Neural cell (in vitro differentiated cells): ENCODE measurements at regions not wholly inside any gene's neighbourhood (a gene's known extent, or its start where the extent isn't known, plus 50 kb on each side); places are given as distances from the start of the nearest gene placed in this dataset.
"Not testable (repeated sequence)": the region's sequence is repeated elsewhere in the genome, so short reads cannot be mapped to it uniquely, and the experiment has no call there.

Experiments
- H2AFZ ChIP-seq: fragments of 200-600, 300-800 bp; sonication (generic), shearing (Covaris generic); 2 replicates; pipeline ENCODE4 v1.6.0; 2014; ENCODE audit warnings: low read depth, mild to moderate bottlenecking, antibody characterized with exemption, low read length, moderate library complexity
- H3F3A ChIP-seq: fragments of 200-600 bp; shearing (Covaris generic); 2 replicates; pipeline ENCODE4 v1.6.1; 2016; ENCODE audit warnings: mild to moderate bottlenecking, moderate library complexity, mixed read lengths, antibody characterized with exemption, low read length; ENCODE audit not compliant: insufficient read depth, poor library complexity, severe bottlenecking
- H3K27ac ChIP-seq: fragments of 200-600, 300-800 bp; sonication (generic), shearing (Covaris generic); 2 replicates; pipeline ENCODE4 v1.5.1; 2014; ENCODE audit warnings: mild to moderate bottlenecking, low read length, moderate library complexity
- H3K27me3 ChIP-seq: fragments of 300-800, 200-600 bp; sonication (generic), shearing (Covaris generic); 2 replicates; pipeline ENCODE4 v1.6.0; 2014; ENCODE audit warnings: mild to moderate bottlenecking, low read depth, low read length, moderate library complexity; ENCODE audit not compliant: insufficient read depth
- H3K36me3 ChIP-seq: fragments of 300-800, 200-600 bp; sonication (generic), shearing (Covaris generic); 2 replicates; pipeline ENCODE4 v1.5.1; 2014; ENCODE audit warnings: mild to moderate bottlenecking, antibody characterized with exemption, low read length, moderate library complexity; ENCODE audit not compliant: insufficient read depth
- H3K4me2 ChIP-seq: fragments of 300-800, 200-600 bp; sonication (generic), shearing (Covaris generic); 2 replicates; pipeline ENCODE4 v1.6.0; 2014; ENCODE audit warnings: mild to moderate bottlenecking, low read length
- H3K4me3 ChIP-seq: fragments of 300-800, 200-600 bp; sonication (generic), shearing (Covaris generic); 2 replicates; pipeline ENCODE4 v1.5.1; 2014; ENCODE audit warnings: mild to moderate bottlenecking, low read length, moderate library complexity
- H3K79me2 ChIP-seq: fragments of 200-600 bp; shearing (Covaris generic); replicated peaks from 2 replicates; pipeline ENCODE4 v1.6.0; 2014; ENCODE audit warnings: mild to moderate bottlenecking, low read length, moderate library complexity; ENCODE audit not compliant: insufficient read depth
- H3K9ac ChIP-seq: fragments of 300-800, 200-600 bp; sonication (generic), shearing (Covaris generic); 2 replicates; pipeline ENCODE4 v1.6.1; 2016; ENCODE audit warnings: mild to moderate bottlenecking, low read length, mixed read lengths
- H3K9me2 ChIP-seq: fragments of 200-600 bp; shearing (Covaris generic); 2 replicates; pipeline ENCODE4 v1.6.1; 2016; ENCODE audit warnings: mild to moderate bottlenecking, low read length, mixed read lengths; ENCODE audit not compliant: insufficient read depth
- H3K9me3 ChIP-seq: fragments of 200-600, 300-800 bp; sonication (generic), shearing (Covaris generic); 2 replicates; pipeline ENCODE4 v1.6.1; 2016; ENCODE audit warnings: mild to moderate bottlenecking, mixed run types, low read length, moderate library complexity, mixed read lengths
- H4K20me1 ChIP-seq: fragments of 200-600 bp; shearing (Covaris generic); 2 replicates; pipeline ENCODE4 v1.6.1; 2016; ENCODE audit warnings: mild to moderate bottlenecking, mixed run types; ENCODE audit not compliant: insufficient read depth
- CTCF ChIP-seq: fragments of 450-650 bp; IDR thresholded peaks from 2 replicates; pipeline ENCODE4 v1.5.1; 2014; ENCODE audit warnings: antibody characterized with exemption, mild to moderate bottlenecking, moderate library complexity; ENCODE audit not compliant: poor library complexity, severe bottlenecking
- EP300 ChIP-seq: fragments of 450-650 bp; conservative IDR thresholded peaks from 2 replicates; pipeline ENCODE4 v1.6.1; 2014; ENCODE audit warnings: antibody characterized with exemption, mild to moderate bottlenecking, moderate library complexity; ENCODE audit not compliant: poor library complexity, severe bottlenecking
- EZH2 ChIP-seq: fragments of 200-600, 300-800 bp; shearing (Covaris generic), sonication (generic); IDR thresholded peaks from 2 replicates; pipeline ENCODE4 v1.6.1; 2014; ENCODE audit warnings: antibody characterized with exemption, low read length, borderline replicate concordance, mild to moderate bottlenecking; ENCODE audit not compliant: insufficient read depth, poor library complexity, severe bottlenecking
- MXI1 ChIP-seq: fragments of 450-650 bp; conservative IDR thresholded peaks from 2 replicates; pipeline ENCODE4 v1.6.1; 2014; ENCODE audit warnings: antibody characterized with exemption, mild to moderate bottlenecking; ENCODE audit not compliant: poor library complexity, severe bottlenecking
- POLR2AphosphoS5 ChIP-seq: IDR thresholded peaks from 2 replicates; pipeline ENCODE4 v1.6.1; 2012
- RAD21 ChIP-seq: fragments of 450-650 bp; conservative IDR thresholded peaks from 2 replicates; pipeline ENCODE4 v1.6.1; 2014; ENCODE audit warnings: antibody characterized with exemption, mild to moderate bottlenecking, moderate library complexity
- REST ChIP-seq: IDR thresholded peaks from 2 replicates; pipeline ENCODE4 v1.6.1; 2012; ENCODE audit warnings: borderline replicate concordance
- SMC3 ChIP-seq: fragments of 450-650 bp; conservative IDR thresholded peaks from 2 replicates; pipeline ENCODE4 v1.6.1; 2014; ENCODE audit warnings: antibody characterized with exemption, mild to moderate bottlenecking, moderate library complexity; ENCODE audit not compliant: poor library complexity
- TAF1 ChIP-seq: IDR thresholded peaks from 2 replicates; pipeline ENCODE4 v1.6.1; 2012; ENCODE audit warnings: low read depth

DNA sequence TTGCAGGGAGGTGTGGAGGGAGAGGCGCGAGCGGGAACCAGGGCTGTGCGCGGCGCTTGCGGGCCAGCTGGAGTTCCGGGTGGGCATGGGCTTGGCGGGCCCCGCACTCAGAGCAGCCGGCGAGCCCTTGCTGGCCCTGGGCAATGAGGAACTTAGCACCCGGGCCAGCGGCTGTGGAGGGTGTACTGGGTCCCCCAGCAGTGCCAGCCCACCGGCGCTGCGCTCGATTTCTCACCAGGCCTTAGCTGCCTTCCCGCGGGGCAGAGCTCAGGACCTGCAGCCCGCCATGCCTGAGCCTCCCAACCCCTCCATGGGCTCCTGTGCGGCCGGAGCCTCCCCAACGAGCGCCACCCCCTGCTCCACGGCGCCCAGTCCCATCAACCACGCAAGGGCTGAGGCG is 243.2 kb downstream of the TFAP2A start:
- H3K79me2 ChIP-seq, H4K20me1 ChIP-seq, H3K9ac ChIP-seq, H2AFZ ChIP-seq, H3K9me3 ChIP-seq, H3K27ac ChIP-seq, H3K27me3 ChIP-seq, H3K9me2 ChIP-seq, H3K4me2 ChIP-seq, H3K36me3 ChIP-seq, H3F3A ChIP-seq, H3K4me3 ChIP-seq: not testable (repeated sequence)

DNA sequence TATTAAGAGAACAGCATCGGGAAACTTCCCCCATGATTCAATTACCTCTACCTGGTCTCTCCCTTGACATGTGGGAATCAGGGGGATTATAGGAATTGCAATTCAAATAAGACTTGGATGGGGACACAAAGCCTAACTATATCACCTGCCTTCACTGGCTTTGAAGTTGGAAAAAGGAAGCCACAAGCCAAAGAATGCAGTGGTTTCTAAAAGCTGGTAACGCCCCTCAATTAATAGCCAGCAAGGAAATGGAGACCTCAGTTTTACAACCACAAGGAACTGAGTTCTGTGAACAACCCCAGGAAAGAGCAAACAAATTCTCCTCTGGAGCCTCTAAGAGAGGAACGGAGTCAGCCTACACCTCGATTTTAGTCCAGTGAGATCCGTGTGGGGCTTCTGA is 244.1 kb downstream of the TFAP2A start:
- Histone ChIP-seq H2AFZ (no peak overlapping the region), H3K9me2 (no peaks in the 10 kb centered on the region), H3K9ac (no peak overlapping the region), H3K9me3 (no peaks in the 10 kb centered on the region), H3K79me2 (no peaks in the 10 kb centered on the region), H3K4me3 (no peak overlapping the region), H4K20me1 (no peaks in the 10 kb centered on the region), H3F3A (no peaks in the 10 kb centered on the region), H3K27ac (no peak overlapping the region), H3K36me3 (no peaks in the 10 kb centered on the region), H3K27me3 (no peaks in the 10 kb centered on the region), H3K4me2 (no peak overlapping the region)
- TF ChIP-seq EP300 (no peak), POLR2AphosphoS5 (no peak), TAF1 (no peak), SMC3 (no peak), MXI1 (no peak), EZH2 (no peak), RAD21 (no peak), CTCF (no peak), REST (no peak)

DNA sequence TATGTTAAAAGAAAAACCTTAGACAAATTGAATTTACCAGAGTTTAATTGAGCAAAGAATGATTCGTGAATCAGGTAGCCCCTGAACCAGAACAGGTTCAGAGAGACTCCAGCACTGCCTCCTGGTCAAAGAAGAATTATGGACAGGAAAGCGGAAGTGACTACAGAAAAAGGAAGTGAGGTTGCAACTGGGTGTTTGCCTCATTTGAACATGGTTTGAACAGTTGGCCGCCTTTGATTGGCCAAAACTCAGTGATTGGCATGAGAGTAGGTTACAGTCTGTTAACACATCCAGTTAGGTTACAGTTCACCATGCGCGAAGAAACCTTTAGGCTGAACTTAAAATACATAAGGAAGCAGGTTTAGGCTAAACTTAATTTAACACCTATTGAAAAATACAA is 248.8 kb downstream of the TFAP2A start:
- Histone ChIP-seq H3K9me2 (no peaks in the 10 kb centered on the region), H3K36me3 (no peaks in the 10 kb centered on the region), H3F3A (no peaks in the 10 kb centered on the region), H3K4me3 (no peak overlapping the region), H3K9me3 (no peaks in the 10 kb centered on the region), H3K4me2 (no peak overlapping the region), H3K27me3 (no peaks in the 10 kb centered on the region), H2AFZ (no peak overlapping the region), H4K20me1 (no peaks in the 10 kb centered on the region), H3K79me2 (no peaks in the 10 kb centered on the region), H3K27ac (no peak overlapping the region), H3K9ac (no peak overlapping the region)
- TF ChIP-seq TAF1 (no peak), EP300 (no peak), EZH2 (no peak), MXI1 (no peak), RAD21 (no peak), SMC3 (no peak), REST (no peak), POLR2AphosphoS5 (no peak), CTCF (no peak)
